ENCODE measurements at regions not wholly inside any gene's neighbourhood (a gene's known extent, or its start where the extent isn't known, plus 50 kb on each side); places are given as distances from the start of the nearest gene placed in this dataset.

DNA sequence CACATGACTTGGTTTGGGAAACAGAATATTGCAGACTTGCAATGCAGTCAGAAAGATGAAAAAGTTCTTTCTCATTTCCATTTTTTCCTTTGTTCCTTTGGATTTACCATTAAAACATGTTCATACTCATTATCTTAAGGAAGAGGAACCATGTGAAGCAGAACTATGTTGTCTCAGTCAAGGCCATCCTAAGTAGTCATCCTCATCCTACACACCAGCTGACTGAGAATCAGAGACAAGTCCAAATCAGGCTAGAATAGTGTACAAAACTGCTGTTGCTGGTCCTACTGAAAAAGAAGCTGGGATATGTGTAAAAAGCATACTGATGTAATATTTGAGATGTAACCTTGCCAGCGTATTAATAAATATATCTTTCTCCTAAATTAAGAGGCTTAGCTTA lies 433.4 kb downstream of the SLITRK5 start:
- Histone ChIP-seq H3K4me1 (no peaks in the 10 kb centered on the region), H3K4me2 (ENCODE audit: low read length) (no peak overlapping the region), H3K4me3 (ENCODE audit: low read depth, low read length) (no peak overlapping the region), H3K79me2 (no peaks in the 10 kb centered on the region), H3K27ac (no peak overlapping the region), H2AFZ (no peak overlapping the region), H3K36me3 (ENCODE audit: control insufficient read depth, insufficient read depth, low read length) (no peaks in the 10 kb centered on the region), H3K9ac (no peak overlapping the region), H3K9me3 (ENCODE audit: control insufficient read depth, low read length) (no peaks in the 10 kb centered on the region), H3K27me3 (ENCODE audit: control insufficient read depth, insufficient read depth, low read length) (no peaks in the 10 kb centered on the region)
- TF ChIP-seq, protein P1, sequence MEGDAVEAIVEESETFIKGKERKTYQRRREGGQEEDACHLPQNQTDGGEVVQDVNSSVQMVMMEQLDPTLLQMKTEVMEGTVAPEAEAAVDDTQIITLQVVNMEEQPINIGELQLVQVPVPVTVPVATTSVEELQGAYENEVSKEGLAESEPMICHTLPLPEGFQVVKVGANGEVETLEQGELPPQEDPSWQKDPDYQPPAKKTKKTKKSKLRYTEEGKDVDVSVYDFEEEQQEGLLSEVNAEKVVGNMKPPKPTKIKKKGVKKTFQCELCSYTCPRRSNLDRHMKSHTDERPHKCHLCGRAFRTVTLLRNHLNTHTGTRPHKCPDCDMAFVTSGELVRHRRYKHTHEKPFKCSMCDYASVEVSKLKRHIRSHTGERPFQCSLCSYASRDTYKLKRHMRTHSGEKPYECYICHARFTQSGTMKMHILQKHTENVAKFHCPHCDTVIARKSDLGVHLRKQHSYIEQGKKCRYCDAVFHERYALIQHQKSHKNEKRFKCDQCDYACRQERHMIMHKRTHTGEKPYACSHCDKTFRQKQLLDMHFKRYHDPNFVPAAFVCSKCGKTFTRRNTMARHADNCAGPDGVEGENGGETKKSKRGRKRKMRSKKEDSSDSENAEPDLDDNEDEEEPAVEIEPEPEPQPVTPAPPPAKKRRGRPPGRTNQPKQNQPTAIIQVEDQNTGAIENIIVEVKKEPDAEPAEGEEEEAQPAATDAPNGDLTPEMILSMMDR (IDR thresholded peaks at IDR 0.05), result no peak

DNA sequence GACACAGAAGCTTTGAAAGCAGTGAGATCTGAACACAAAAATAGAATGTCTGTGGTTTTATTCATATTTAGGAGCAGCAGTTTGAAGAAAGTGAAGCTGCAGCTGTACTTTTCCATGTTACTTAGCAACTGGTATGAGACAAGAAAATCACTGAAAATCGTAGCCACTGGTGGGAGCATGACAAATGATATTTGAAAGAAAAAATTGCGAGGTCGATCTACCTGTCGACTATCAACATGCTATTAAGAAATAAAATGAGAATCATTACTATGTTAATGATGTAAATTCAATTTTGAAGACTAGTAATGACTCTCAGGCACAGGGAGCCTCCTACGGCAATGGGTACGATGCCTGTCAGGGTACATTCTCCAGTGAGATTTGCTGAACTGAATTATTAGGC lies 436.4 kb downstream of the SLITRK5 start:
- H3K27me3 ChIP-seq (ENCODE audit: control insufficient read depth, insufficient read depth, low read length), result no peaks in the 10 kb centered on the region
- H3K9ac ChIP-seq, result no peak overlapping the region
- no peaks in the 10 kb centered on the region for H3K9me3 ChIP-seq (ENCODE audit: control insufficient read depth, low read length)
- no peak overlapping the region for H2AFZ ChIP-seq
- H3K79me2 ChIP-seq, result no peaks in the 10 kb centered on the region
- no peak overlapping the region for H3K4me3 ChIP-seq (ENCODE audit: low read depth, low read length)
- TF ChIP-seq, protein P1 (IDR thresholded peaks at IDR 0.05), result no peak
- no peaks in the 10 kb centered on the region for H3K4me1 ChIP-seq
- no peak overlapping the region for H3K4me2 ChIP-seq (ENCODE audit: low read length)
- H3K36me3 ChIP-seq (ENCODE audit: control insufficient read depth, insufficient read depth, low read length), result no peaks in the 10 kb centered on the region
- no peak overlapping the region for H3K27ac ChIP-seq

GRCh38 chr13:88112526-88112925 lies 441.4 kb downstream of the SLITRK5 start:
- TF ChIP-seq, protein P1 (IDR thresholded peaks at IDR 0.05), result no peak
- Histone ChIP-seq H3K36me3 (ENCODE audit: control insufficient read depth, insufficient read depth, low read length) (no peaks in the 10 kb centered on the region), H3K27me3 (ENCODE audit: control insufficient read depth, insufficient read depth, low read length) (no peaks in the 10 kb centered on the region), H3K27ac (no peak overlapping the region), H3K4me2 (ENCODE audit: low read length) (no peak overlapping the region), H2AFZ (no peak overlapping the region), H3K9ac (no peak overlapping the region), H3K79me2 (no peaks in the 10 kb centered on the region), H3K4me1 (no peaks in the 10 kb centered on the region), H3K4me3 (ENCODE audit: low read depth, low read length) (no peak overlapping the region), H3K9me3 (ENCODE audit: control insufficient read depth, low read length) (no peaks in the 10 kb centered on the region)

GRCh38 chr13:88115976-88116375 lies 444.8 kb downstream of the SLITRK5 start:
- Histone ChIP-seq H3K4me1 (no peaks in the 10 kb centered on the region), H3K79me2 (no peaks in the 10 kb centered on the region), H3K36me3 (ENCODE audit: control insufficient read depth, insufficient read depth, low read length) (no peaks in the 10 kb centered on the region), H2AFZ (no peak overlapping the region), H3K4me2 (ENCODE audit: low read length) (no peak overlapping the region), H3K9ac (no peak overlapping the region), H3K9me3 (ENCODE audit: control insufficient read depth, low read length) (no peaks in the 10 kb centered on the region), H3K27me3 (ENCODE audit: control insufficient read depth, insufficient read depth, low read length) (no peaks in the 10 kb centered on the region), H3K27ac (no peak overlapping the region), H3K4me3 (ENCODE audit: low read depth, low read length) (no peak overlapping the region)
- TF ChIP-seq, protein P1 (IDR thresholded peaks at IDR 0.05), result no peak

DNA sequence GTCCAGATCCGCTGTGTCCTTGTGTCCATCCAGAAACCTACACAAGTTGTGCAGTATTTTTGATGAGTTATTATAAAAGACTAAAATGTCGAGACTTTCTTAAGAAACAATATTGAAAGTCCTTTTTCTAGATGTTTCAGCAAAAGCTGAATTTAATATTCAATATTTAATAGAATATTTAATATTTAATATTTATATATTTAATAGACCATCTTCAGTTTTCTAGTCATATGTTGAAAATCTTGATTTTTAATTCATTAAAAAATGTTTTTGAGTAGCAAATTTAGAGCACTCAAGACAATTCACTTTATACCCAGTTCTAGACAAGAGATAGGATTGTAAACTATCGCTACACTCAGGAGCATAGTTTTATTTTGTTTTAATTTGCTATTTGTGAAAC lies 447.8 kb downstream of the SLITRK5 start:
- no peaks in the 10 kb centered on the region for H3K79me2 ChIP-seq
- H3K4me3 ChIP-seq (ENCODE audit: low read depth, low read length), result no peak overlapping the region
- H2AFZ ChIP-seq, result no peak overlapping the region
- H3K4me2 ChIP-seq (ENCODE audit: low read length), result no peak overlapping the region
- no peak overlapping the region for H3K27ac ChIP-seq
- no peaks in the 10 kb centered on the region for H3K27me3 ChIP-seq (ENCODE audit: control insufficient read depth, insufficient read depth, low read length)
- H3K4me1 ChIP-seq, result no peaks in the 10 kb centered on the region
- TF ChIP-seq, protein P1 (IDR thresholded peaks at IDR 0.05), result no peak
- no peak overlapping the region for H3K9ac ChIP-seq
- H3K36me3 ChIP-seq (ENCODE audit: control insufficient read depth, insufficient read depth, low read length), result no peaks in the 10 kb centered on the region
- no peaks in the 10 kb centered on the region for H3K9me3 ChIP-seq (ENCODE audit: control insufficient read depth, low read length)

All from parathyroid adenoma (tissue), 2 donors.